ENCODE measurements at regions not wholly inside any gene's neighbourhood (a gene's known extent, or its start where the extent isn't known, plus 50 kb on each side); places are given as distances from the start of the nearest gene placed in this dataset.

- H3K9me3 ChIP-seq (ENCODE audit: control insufficient read depth in 1 of 2, insufficient read depth in 1 of 2, low read length in 2 of 2) = no peaks in the 10 kb centered on the region
- intact Hi-C loops (cut with DNase I, micrococcal nuclease) = no loop called here
- DNase-seq (no peak), ATAC-seq (ENCODE audit: poor library complexity) (no peak)
- no peak for TF ChIP-seq CTCF (IDR thresholded peaks at IDR 0.05)
- POLR2A ChIA-PET = no interaction called here
- CTCF ChIA-PET = no interaction called here
- peaks cover 3% of the 10 kb centered on the region for H3K4me1 Mint-ChIP-seq (ENCODE audit: low read depth)
- no peak overlapping the region for H3K27ac ChIP-seq (ENCODE audit: low read depth in 1 of 2, low read length in 2 of 2)
- no peaks in the 10 kb centered on the region for H3K36me3 Mint-ChIP-seq (ENCODE audit: low read depth)
- H3K9me3 Mint-ChIP-seq = no peaks in the 10 kb centered on the region
- H3K27ac Mint-ChIP-seq = no peak overlapping the region
- no peaks in the 10 kb centered on the region for H3K36me3 ChIP-seq (ENCODE audit: insufficient read depth, low read length)
- peaks cover 6% of the 10 kb centered on the region for H3K4me1 ChIP-seq (ENCODE audit: insufficient read depth, low read length)
- peaks cover 5% of the 10 kb centered on the region for H3K27me3 Mint-ChIP-seq
- H3K27me3 ChIP-seq (ENCODE audit: control insufficient read depth in 1 of 2, insufficient read depth in 2 of 2, low read length in 2 of 2) = no peaks in the 10 kb centered on the region
- no peak overlapping the region for H3K4me3 Mint-ChIP-seq
- H3K4me3 ChIP-seq (ENCODE audit: low read length) = no peak overlapping the region
Observed at GRCh38 chr9:532707-533106, 308.8 kb upstream of the DMRT1 start.

GRCh38 chr9:534886-535285 is 306.6 kb upstream of the DMRT1 start:
- H3K27me3 Mint-ChIP-seq = peaks cover 11% of the 10 kb centered on the region
- ATAC-seq (ENCODE audit: poor library complexity) = no peak
- no peaks in the 10 kb centered on the region for H3K36me3 Mint-ChIP-seq (ENCODE audit: low read depth)
- Histone ChIP-seq H3K4me1 (ENCODE audit: insufficient read depth, low read length) (peaks cover 6% of the 10 kb centered on the region), H3K9me3 (ENCODE audit: control insufficient read depth in 1 of 2, insufficient read depth in 1 of 2, low read length in 2 of 2) (no peaks in the 10 kb centered on the region), H3K4me3 (ENCODE audit: low read length) (no peak overlapping the region), H3K36me3 (ENCODE audit: insufficient read depth, low read length) (no peaks in the 10 kb centered on the region), H3K27me3 (ENCODE audit: control insufficient read depth in 1 of 2, insufficient read depth in 2 of 2, low read length in 2 of 2) (no peaks in the 10 kb centered on the region), H3K27ac (ENCODE audit: low read depth in 1 of 2, low read length in 2 of 2) (no peak overlapping the region)
- H3K27ac Mint-ChIP-seq = no peak overlapping the region
- no peak overlapping the region for H3K4me3 Mint-ChIP-seq
- H3K4me1 Mint-ChIP-seq (ENCODE audit: low read depth) = peaks cover 3% of the 10 kb centered on the region
- no peak for DNase-seq
- no peak for TF ChIP-seq CTCF (IDR thresholded peaks at IDR 0.05)
- CTCF ChIA-PET = no interaction called here
- H3K9me3 Mint-ChIP-seq = no peaks in the 10 kb centered on the region
- intact Hi-C loops (cut with DNase I, micrococcal nuclease) = no loop called here
- POLR2A ChIA-PET = no interaction called here

GRCh38 chr9:535356-535755 is 306.1 kb upstream of the DMRT1 start:
- H3K4me3 Mint-ChIP-seq = no peak overlapping the region
- H3K9me3 ChIP-seq (ENCODE audit: control insufficient read depth in 1 of 2, insufficient read depth in 1 of 2, low read length in 2 of 2) = no peaks in the 10 kb centered on the region
- peaks cover 11% of the 10 kb centered on the region for H3K27me3 Mint-ChIP-seq
- no peak for TF ChIP-seq CTCF (IDR thresholded peaks at IDR 0.05)
- POLR2A ChIA-PET = no interaction called here
- no peaks in the 10 kb centered on the region for H3K36me3 Mint-ChIP-seq (ENCODE audit: low read depth)
- H3K36me3 ChIP-seq (ENCODE audit: insufficient read depth, low read length) = no peaks in the 10 kb centered on the region
- H3K27me3 ChIP-seq (ENCODE audit: control insufficient read depth in 1 of 2, insufficient read depth in 2 of 2, low read length in 2 of 2) = no peaks in the 10 kb centered on the region
- H3K4me3 ChIP-seq (ENCODE audit: low read length) = no peak overlapping the region
- peaks cover 3% of the 10 kb centered on the region for H3K4me1 Mint-ChIP-seq (ENCODE audit: low read depth)
- H3K4me1 ChIP-seq (ENCODE audit: insufficient read depth, low read length) = peaks cover 6% of the 10 kb centered on the region
- no peak overlapping the region for H3K27ac Mint-ChIP-seq
- ATAC-seq (ENCODE audit: poor library complexity) = no peak
- no peak overlapping the region for H3K27ac ChIP-seq (ENCODE audit: low read depth in 1 of 2, low read length in 2 of 2)
- intact Hi-C loops (cut with DNase I, micrococcal nuclease) = no loop called here
- CTCF ChIA-PET = interaction anchor here (1.4 kb wide), 1 partner anchor 31 kb away, joined by 3 read pairs; the partner anchor contains the start of gene KANK1
- no peaks in the 10 kb centered on the region for H3K9me3 Mint-ChIP-seq
- DNase-seq = no peak
